PFSK-1 (cell line): ENCODE measurements at regions not wholly inside any gene's neighbourhood (a gene's known extent, or its start where the extent isn't known, plus 50 kb on each side); places are given as distances from the start of the nearest gene placed in this dataset.

ENCODE experiments used
- FOXP2 ChIP-seq: optimal IDR thresholded peaks from 2 replicates; pipeline ENCODE3; 2011; ENCODE audit warnings: borderline replicate concordance, control low read depth, inconsistent platforms; ENCODE audit not compliant: insufficient read depth; ENCODE audit errors: extremely low read length, extremely low read depth
- POLR2AphosphoS5 ChIP-seq: IDR thresholded peaks from 2 replicates; pipeline ENCODE4 v1.6.1; 2012; ENCODE audit warnings: low read depth, mild to moderate bottlenecking, control low read depth, low read length, moderate library complexity
- SIN3A ChIP-seq: IDR thresholded peaks from 2 replicates; pipeline ENCODE4 v1.6.1; 2012; ENCODE audit warnings: mild to moderate bottlenecking, low read length, moderate library complexity, borderline replicate concordance; ENCODE audit not compliant: insufficient read depth
- TAF1 ChIP-seq: IDR thresholded peaks from 2 replicates; pipeline ENCODE4 v1.6.1; 2012; ENCODE audit warnings: low read length, control low read depth, borderline replicate concordance; ENCODE audit not compliant: insufficient read depth

GRCh38 chr18:55086906-55087305 is 127.6 kb upstream of the CCDC68 start:
- TF ChIP-seq FOXP2, result no peak
- no peak for TF ChIP-seq POLR2AphosphoS5
- TF ChIP-seq TAF1, result no peak
- no peak for TF ChIP-seq SIN3A
